ENCODE measurements at regions not wholly inside any gene's neighbourhood (a gene's known extent, or its start where the extent isn't known, plus 50 kb on each side); places are given as distances from the start of the nearest gene placed in this dataset.

- no peak for DNase-seq
- no peak overlapping the region for H3K27ac ChIP-seq
- H3K36me3 ChIP-seq = no peaks in the 10 kb centered on the region
- no peak for TF ChIP-seq CTCF (IDR thresholded peaks at IDR 0.05)
- no peaks in the 10 kb centered on the region for H3K4me1 ChIP-seq
- intact Hi-C loops (cut with DNase I) = no loop called here
- no peaks in the 10 kb centered on the region for H3K27me3 ChIP-seq
- no peak overlapping the region for H3K9ac ChIP-seq (ENCODE audit: low read depth in 2 of 2, low read length in 2 of 2)
- H3K4me3 ChIP-seq = no peak overlapping the region
- H3K9me3 ChIP-seq = no peaks in the 10 kb centered on the region
These were observed 150.9 kb upstream of the GRIP1 start for GRCh38 chr12:66829660-66830325.

- H3K9ac ChIP-seq (ENCODE audit: low read depth in 2 of 2, low read length in 2 of 2) = no peak overlapping the region
- H3K27ac ChIP-seq = no peak overlapping the region
- H3K4me1 ChIP-seq = no peaks in the 10 kb centered on the region
- no peaks in the 10 kb centered on the region for H3K36me3 ChIP-seq
- intact Hi-C loops (cut with DNase I) = no loop called here
- no peak overlapping the region for H3K4me3 ChIP-seq
- DNase-seq = no peak
- TF ChIP-seq CTCF (IDR thresholded peaks at IDR 0.05) = no peak
- no peaks in the 10 kb centered on the region for H3K9me3 ChIP-seq
- no peaks in the 10 kb centered on the region for H3K27me3 ChIP-seq
These were observed 152.6 kb upstream of the GRIP1 start for GRCh38 chr12:66831495-66831894.

- no peaks in the 10 kb centered on the region for H3K4me1 ChIP-seq
- no peak for TF ChIP-seq CTCF (IDR thresholded peaks at IDR 0.05)
- no peaks in the 10 kb centered on the region for H3K36me3 ChIP-seq
- no peaks in the 10 kb centered on the region for H3K27me3 ChIP-seq
- no peak overlapping the region for H3K9ac ChIP-seq (ENCODE audit: low read depth in 2 of 2, low read length in 2 of 2)
- H3K9me3 ChIP-seq = no peaks in the 10 kb centered on the region
- intact Hi-C loops (cut with DNase I) = no loop called here
- H3K4me3 ChIP-seq = no peak overlapping the region
- DNase-seq = no peak
- H3K27ac ChIP-seq = no peak overlapping the region
These were observed 154.1 kb upstream of the GRIP1 start for GRCh38 chr12:66832997-66833396.

GRCh38 chr12:66836623-66837310, 157.9 kb upstream of the GRIP1 start:
- DNase-seq = no peak
- H3K27me3 ChIP-seq = no peaks in the 10 kb centered on the region
- no peaks in the 10 kb centered on the region for H3K36me3 ChIP-seq
- no peak overlapping the region for H3K4me3 ChIP-seq
- no peak for TF ChIP-seq CTCF (IDR thresholded peaks at IDR 0.05)
- H3K9ac ChIP-seq (ENCODE audit: low read depth in 2 of 2, low read length in 2 of 2) = no peak overlapping the region
- no peaks in the 10 kb centered on the region for H3K4me1 ChIP-seq
- no peaks in the 10 kb centered on the region for H3K9me3 ChIP-seq
- no peak overlapping the region for H3K27ac ChIP-seq
- intact Hi-C loops (cut with DNase I) = no loop called here

GRCh38 chr12:66837311-66837627, 158.4 kb upstream of the GRIP1 start:
- Histone ChIP-seq H3K4me3 (no peak overlapping the region), H3K4me1 (no peaks in the 10 kb centered on the region), H3K9ac (ENCODE audit: low read depth in 2 of 2, low read length in 2 of 2) (no peak overlapping the region), H3K9me3 (no peaks in the 10 kb centered on the region), H3K27ac (no peak overlapping the region), H3K36me3 (no peaks in the 10 kb centered on the region), H3K27me3 (no peaks in the 10 kb centered on the region)
- no peak for DNase-seq
- intact Hi-C loops (cut with DNase I) = no loop called here
- TF ChIP-seq CTCF (IDR thresholded peaks at IDR 0.05) = no peak
